GM12874 (cell line): ENCODE measurements at regions not wholly inside any gene's neighbourhood (a gene's known extent, or its start where the extent isn't known, plus 50 kb on each side); places are given as distances from the start of the nearest gene placed in this dataset.

Source experiments
- TF ChIP-seq, protein P1 (sequence below): IDR thresholded peaks from 2 replicates; pipeline ENCODE4 v1.5.1; 2011; ENCODE audit warnings: low read depth, mild to moderate bottlenecking, control low read depth, low read length, moderate library complexity; ENCODE audit not compliant: insufficient read depth

DNA sequence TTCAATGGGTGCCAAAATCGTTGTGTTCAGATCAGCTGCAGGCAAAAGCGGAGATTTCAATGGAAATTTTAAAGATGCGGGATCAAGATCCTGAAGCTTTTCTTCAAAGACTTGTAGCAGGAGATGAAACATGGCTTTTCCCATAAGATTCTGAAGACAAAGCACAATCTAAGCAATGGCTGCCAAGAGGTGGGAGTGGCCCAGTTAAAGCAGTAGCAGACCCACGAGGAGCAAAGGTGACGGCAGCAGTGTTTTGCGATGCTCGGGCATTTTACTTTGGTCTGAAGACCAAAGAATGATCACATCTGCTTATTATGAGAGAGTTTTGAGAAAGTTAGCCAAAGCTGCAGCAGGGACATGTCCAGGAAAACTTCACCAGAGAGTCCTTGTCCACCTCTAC lies 222.9 kb downstream of the DSC3 start:
- TF ChIP-seq, protein P1, sequence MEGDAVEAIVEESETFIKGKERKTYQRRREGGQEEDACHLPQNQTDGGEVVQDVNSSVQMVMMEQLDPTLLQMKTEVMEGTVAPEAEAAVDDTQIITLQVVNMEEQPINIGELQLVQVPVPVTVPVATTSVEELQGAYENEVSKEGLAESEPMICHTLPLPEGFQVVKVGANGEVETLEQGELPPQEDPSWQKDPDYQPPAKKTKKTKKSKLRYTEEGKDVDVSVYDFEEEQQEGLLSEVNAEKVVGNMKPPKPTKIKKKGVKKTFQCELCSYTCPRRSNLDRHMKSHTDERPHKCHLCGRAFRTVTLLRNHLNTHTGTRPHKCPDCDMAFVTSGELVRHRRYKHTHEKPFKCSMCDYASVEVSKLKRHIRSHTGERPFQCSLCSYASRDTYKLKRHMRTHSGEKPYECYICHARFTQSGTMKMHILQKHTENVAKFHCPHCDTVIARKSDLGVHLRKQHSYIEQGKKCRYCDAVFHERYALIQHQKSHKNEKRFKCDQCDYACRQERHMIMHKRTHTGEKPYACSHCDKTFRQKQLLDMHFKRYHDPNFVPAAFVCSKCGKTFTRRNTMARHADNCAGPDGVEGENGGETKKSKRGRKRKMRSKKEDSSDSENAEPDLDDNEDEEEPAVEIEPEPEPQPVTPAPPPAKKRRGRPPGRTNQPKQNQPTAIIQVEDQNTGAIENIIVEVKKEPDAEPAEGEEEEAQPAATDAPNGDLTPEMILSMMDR, result no peak

- TF ChIP-seq, protein P1, result no peak
Measured at GRCh38 chr18:30814446-30814845, 228.1 kb downstream of the DSC3 start.

- TF ChIP-seq, protein P1, result no peak
Measured at GRCh38 chr18:30811580-30811979, 231.0 kb downstream of the DSC3 start.

DNA sequence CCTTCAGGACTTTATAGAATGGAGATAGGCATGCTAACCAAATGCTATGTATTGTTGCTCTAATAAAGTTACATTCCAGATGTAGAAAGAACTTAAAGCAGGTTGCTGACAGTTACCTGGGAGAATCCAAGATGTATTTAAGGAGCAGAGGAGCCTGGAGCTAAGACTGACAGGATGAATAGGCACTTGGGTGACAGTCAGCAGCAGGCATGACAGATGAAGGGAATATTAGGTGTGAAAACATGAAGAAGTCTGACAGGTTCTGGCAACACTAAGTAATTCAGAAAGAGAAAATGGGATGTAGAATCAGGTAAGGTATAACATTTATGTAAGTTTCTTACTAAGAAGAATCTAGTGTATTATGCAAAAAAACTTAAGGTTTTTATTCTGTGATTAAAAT lies 232.0 kb downstream of the DSC3 start:
- TF ChIP-seq, protein P1, result no peak

- TF ChIP-seq, protein P1, result no peak
Measured at GRCh38 chr18:30806823-30807222, 235.7 kb downstream of the DSC3 start.

DNA sequence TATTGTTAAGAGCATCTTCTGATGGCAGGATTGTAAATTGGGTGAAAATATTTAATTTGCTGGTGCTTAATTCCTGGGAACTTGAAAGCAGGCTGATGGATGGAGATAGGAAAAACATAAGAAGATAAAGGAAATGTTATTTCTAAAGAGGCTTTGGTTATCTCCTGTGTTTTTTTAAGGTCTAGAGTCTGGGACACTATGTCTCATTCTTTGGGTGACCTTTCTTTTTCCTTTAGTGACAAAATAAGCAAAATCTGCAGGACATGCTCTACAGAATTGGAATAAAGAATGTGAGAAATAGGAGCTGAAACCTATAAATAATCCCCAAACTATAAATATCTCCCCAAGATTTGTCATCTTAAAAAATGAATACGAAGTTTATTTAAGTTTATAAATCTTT lies 241.7 kb downstream of the DSC3 start:
- TF ChIP-seq, protein P1, result no peak

- TF ChIP-seq, protein P1, result no peak
Measured at GRCh38 chr18:30792051-30792450, 250.5 kb downstream of the DSC3 start.

GRCh38 chr18:30787410-30787809 lies 255.1 kb downstream of the DSC3 start:
- TF ChIP-seq, protein P1, result no peak
